ENCODE measurements at regions not wholly inside any gene's neighbourhood (a gene's known extent, or its start where the extent isn't known, plus 50 kb on each side); places are given as distances from the start of the nearest gene placed in this dataset.

DNA sequence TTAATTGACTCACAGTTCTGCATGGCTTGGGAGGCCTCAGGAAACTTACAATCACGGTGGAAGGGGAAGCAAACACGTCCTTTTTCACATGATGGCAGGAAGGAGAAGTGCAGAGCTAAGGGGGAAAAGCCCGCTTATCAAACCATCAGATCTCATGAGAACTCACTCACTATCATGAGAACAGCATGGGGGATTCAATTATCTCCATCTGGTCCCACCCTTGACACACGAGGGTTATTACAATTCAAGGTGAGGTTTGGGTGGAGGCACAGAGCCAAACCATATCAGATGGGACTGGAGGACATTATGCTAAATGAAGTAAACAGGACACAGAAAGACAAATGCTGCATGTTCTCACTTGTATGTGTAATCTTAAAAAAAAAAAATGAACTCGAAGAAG is 141.4 kb upstream of the HABP2 start:
- TF ChIP-seq, protein P1, sequence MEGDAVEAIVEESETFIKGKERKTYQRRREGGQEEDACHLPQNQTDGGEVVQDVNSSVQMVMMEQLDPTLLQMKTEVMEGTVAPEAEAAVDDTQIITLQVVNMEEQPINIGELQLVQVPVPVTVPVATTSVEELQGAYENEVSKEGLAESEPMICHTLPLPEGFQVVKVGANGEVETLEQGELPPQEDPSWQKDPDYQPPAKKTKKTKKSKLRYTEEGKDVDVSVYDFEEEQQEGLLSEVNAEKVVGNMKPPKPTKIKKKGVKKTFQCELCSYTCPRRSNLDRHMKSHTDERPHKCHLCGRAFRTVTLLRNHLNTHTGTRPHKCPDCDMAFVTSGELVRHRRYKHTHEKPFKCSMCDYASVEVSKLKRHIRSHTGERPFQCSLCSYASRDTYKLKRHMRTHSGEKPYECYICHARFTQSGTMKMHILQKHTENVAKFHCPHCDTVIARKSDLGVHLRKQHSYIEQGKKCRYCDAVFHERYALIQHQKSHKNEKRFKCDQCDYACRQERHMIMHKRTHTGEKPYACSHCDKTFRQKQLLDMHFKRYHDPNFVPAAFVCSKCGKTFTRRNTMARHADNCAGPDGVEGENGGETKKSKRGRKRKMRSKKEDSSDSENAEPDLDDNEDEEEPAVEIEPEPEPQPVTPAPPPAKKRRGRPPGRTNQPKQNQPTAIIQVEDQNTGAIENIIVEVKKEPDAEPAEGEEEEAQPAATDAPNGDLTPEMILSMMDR (conservative IDR thresholded peaks at IDR 0.05; ENCODE audit: low read depth in 2 of 2): no peak
- TF ChIP-seq CREB1 (CRISPR knock-in tag; IDR thresholded peaks at IDR 0.05; ENCODE audit: low read depth): no peak
- TF ChIP-seq JUNB (IDR thresholded peaks at IDR 0.05; ENCODE audit: unreplicated experiment): no peak
